OCI-LY7 (cell line): ENCODE measurements at regions not wholly inside any gene's neighbourhood (a gene's known extent, or its start where the extent isn't known, plus 50 kb on each side); places are given as distances from the start of the nearest gene placed in this dataset.

ENCODE experiments used
- BruUV-seq: library from RNA; stranded (reverse); fragments of 400-500 nt; replicated peaks from 2 replicates; lab custom pipeline; 2021; lab: Mats Ljungman, UMichigan
- CTCF ChIA-PET: fragments of 300-600 bp; sonication (Branson Sonifier 250); formaldehyde crosslinking; loops from one replicate; lab custom pipeline; 2022; ENCODE audit warnings: antibody characterized with exemption; ENCODE audit not compliant: unreplicated experiment; lab: Charles Lee
- POLR2A ChIA-PET: fragments of 300-600 bp; sonication (Branson Sonifier 250); formaldehyde crosslinking; loops from one replicate; lab custom pipeline; 2022; ENCODE audit warnings: antibody characterized with exemption; lab: Charles Lee
- DNase-seq: peaks from one replicate; pipeline ENCODE4 v3.0.0-alpha.2; 2015; ENCODE audit warnings: low spot score
- H2AFZ ChIP-seq: fragments of 200-600 bp; sonication (generic), shearing (Covaris generic); 2 replicates; pipeline ENCODE4 v1.6.1; 2014; ENCODE audit warnings: mild to moderate bottlenecking, antibody characterized with exemption, low read length, moderate library complexity
- H3K27ac ChIP-seq: fragments of 200-600 bp; sonication (generic); 2 replicates; pipeline ENCODE4 v1.5.1; 2014; ENCODE audit warnings: mixed run types, low read depth, mild to moderate bottlenecking, moderate library complexity, low read length, inconsistent platforms; ENCODE audit not compliant: poor library complexity, severe bottlenecking
- H3K36me3 ChIP-seq: fragments of 200-600 bp; sonication (generic); 2 replicates; pipeline ENCODE4 v1.6.1; 2014; ENCODE audit warnings: mild to moderate bottlenecking, antibody characterized with exemption, low read length, moderate library complexity, mixed read lengths; ENCODE audit not compliant: insufficient read depth
- H3K4me1 ChIP-seq: fragments of 200-600 bp; sonication (generic); 2 replicates; pipeline ENCODE4 v1.5.1; 2014; ENCODE audit warnings: mild to moderate bottlenecking, low read length; ENCODE audit not compliant: insufficient read depth, poor library complexity, severe bottlenecking
- H3K4me2 ChIP-seq: fragments of 200-600 bp; sonication (generic); 2 replicates; pipeline ENCODE4 v1.6.1; 2014; ENCODE audit warnings: mild to moderate bottlenecking, low read length
- H3K4me3 ChIP-seq: fragments of 200-600 bp; sonication (generic); 2 replicates; pipeline ENCODE4 v1.5.1; 2014; ENCODE audit warnings: mild to moderate bottlenecking, low read depth, low read length; ENCODE audit not compliant: poor library complexity, severe bottlenecking
- H3K79me2 ChIP-seq: fragments of 200-600 bp; sonication (generic); 2 replicates; pipeline ENCODE4 v1.6.1; 2016; ENCODE audit warnings: low read depth, mild to moderate bottlenecking, low read length, moderate library complexity, mixed read lengths; ENCODE audit not compliant: insufficient read depth
- H3K9me2 ChIP-seq: fragments of 200-600 bp; sonication (generic); 2 replicates; pipeline ENCODE4 v1.6.1; 2016; ENCODE audit warnings: mild to moderate bottlenecking, low read length, mixed read lengths; ENCODE audit not compliant: insufficient read depth
- H3K9me3 ChIP-seq: fragments of 200-600 bp; sonication (generic); 2 replicates; pipeline ENCODE4 v1.6.1; 2014; ENCODE audit warnings: mild to moderate bottlenecking, mixed run types, low read length, mixed read lengths
- H4K20me1 ChIP-seq: fragments of 200-600 bp; sonication (generic); 2 replicates; pipeline ENCODE4 v1.6.1; 2014; ENCODE audit warnings: mild to moderate bottlenecking, antibody characterized with exemption, low read length, moderate library complexity, mixed read lengths; ENCODE audit not compliant: insufficient read depth
- EZH2phosphoT487 ChIP-seq: fragments of 200-600 bp; sonication (generic); IDR thresholded peaks from 2 replicates; pipeline ENCODE4 v1.6.1; 2018; ENCODE audit warnings: low read depth, borderline replicate concordance, mild to moderate bottlenecking, mixed run types, antibody characterized with exemption, low read length, moderate library complexity, mixed read lengths
- intact Hi-C: fragments of 100-400 bp; cut with micrococcal nuclease; formaldehyde crosslinking; loops from one replicate; pipeline ENCODE4 v1.10.0; 2022; ENCODE audit not compliant: unreplicated experiment
- TF ChIP-seq, protein P1 (sequence below): fragments of 200-600 bp; sonication (generic); conservative IDR thresholded peaks from 2 replicates; pipeline ENCODE4 v1.5.1; 2014; ENCODE audit warnings: mild to moderate bottlenecking, antibody characterized with exemption, low read length, moderate library complexity, mixed read lengths

DNA sequence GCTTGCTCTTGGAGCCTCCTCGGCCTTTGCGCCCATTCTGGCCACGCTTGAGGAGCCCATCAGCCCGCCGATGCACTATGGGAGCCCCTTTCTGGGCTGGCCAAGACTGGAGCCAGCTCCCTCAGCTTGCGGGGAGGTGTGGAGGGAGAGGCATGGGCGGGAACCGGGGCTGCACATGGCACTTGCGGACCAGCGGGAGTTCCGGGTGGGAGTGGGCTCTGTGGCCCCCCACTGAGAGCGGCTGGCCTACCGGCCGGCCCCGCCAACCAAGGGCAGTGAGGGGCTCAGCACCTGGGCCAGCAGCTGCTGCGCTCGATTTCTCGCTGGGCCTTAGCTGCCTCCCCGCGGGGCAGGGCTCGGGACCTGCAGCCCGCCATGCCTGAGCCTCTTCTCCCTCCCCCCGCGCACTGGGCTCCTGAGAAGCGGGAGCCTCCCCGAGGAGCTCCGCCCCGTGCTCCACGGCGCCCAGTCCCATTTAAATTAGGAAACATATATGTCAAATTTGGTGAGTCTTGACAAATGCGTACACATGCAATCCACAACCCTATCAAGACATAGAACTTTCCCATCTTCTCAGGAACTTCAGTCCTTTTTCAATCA, 97.6 kb upstream of the CNTN3 start:
- no peak for TF ChIP-seq EZH2phosphoT487
- TF ChIP-seq, protein P1, sequence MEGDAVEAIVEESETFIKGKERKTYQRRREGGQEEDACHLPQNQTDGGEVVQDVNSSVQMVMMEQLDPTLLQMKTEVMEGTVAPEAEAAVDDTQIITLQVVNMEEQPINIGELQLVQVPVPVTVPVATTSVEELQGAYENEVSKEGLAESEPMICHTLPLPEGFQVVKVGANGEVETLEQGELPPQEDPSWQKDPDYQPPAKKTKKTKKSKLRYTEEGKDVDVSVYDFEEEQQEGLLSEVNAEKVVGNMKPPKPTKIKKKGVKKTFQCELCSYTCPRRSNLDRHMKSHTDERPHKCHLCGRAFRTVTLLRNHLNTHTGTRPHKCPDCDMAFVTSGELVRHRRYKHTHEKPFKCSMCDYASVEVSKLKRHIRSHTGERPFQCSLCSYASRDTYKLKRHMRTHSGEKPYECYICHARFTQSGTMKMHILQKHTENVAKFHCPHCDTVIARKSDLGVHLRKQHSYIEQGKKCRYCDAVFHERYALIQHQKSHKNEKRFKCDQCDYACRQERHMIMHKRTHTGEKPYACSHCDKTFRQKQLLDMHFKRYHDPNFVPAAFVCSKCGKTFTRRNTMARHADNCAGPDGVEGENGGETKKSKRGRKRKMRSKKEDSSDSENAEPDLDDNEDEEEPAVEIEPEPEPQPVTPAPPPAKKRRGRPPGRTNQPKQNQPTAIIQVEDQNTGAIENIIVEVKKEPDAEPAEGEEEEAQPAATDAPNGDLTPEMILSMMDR, result no peak
- no peaks in the 10 kb centered on the region for H3K9me2 ChIP-seq
- no peaks in the 10 kb centered on the region for H3K9me3 ChIP-seq
- DNase-seq, result no peak
- ChIA-PET CTCF (no interaction called here), POLR2A (interaction anchor here (1.0 kb wide), 1 partner anchor 35 kb away, joined by 4 read pairs; no protein-coding TSS in a partner anchor)
- no peak overlapping the region for H3K4me3 ChIP-seq
- intact Hi-C loops, result no loop called here
- H3K4me2 ChIP-seq, result no peak overlapping the region
- no peaks in the 10 kb centered on the region for H3K36me3 ChIP-seq
- H2AFZ ChIP-seq, result no peak overlapping the region
- no TSS peak for BruUV-seq
- H4K20me1 ChIP-seq, result no peaks in the 10 kb centered on the region
- no peaks in the 10 kb centered on the region for H3K79me2 ChIP-seq
- H3K27ac ChIP-seq, result no peak overlapping the region
- H3K4me1 ChIP-seq, result no peaks in the 10 kb centered on the region

- no peak for TF ChIP-seq EZH2phosphoT487
- TF ChIP-seq, protein P1, result no peak
- intact Hi-C loops, result no loop called here
- no peak overlapping the region for H3K4me2 ChIP-seq
- no TSS peak for BruUV-seq
- no peak overlapping the region for H3K27ac ChIP-seq
- H3K36me3 ChIP-seq, result no peaks in the 10 kb centered on the region
- no peaks in the 10 kb centered on the region for H3K4me1 ChIP-seq
- no peak overlapping the region for H3K4me3 ChIP-seq
- POLR2A ChIA-PET, result no interaction called here
- no peak for DNase-seq
- no peaks in the 10 kb centered on the region for H4K20me1 ChIP-seq
- no peaks in the 10 kb centered on the region for H3K79me2 ChIP-seq
- no peak overlapping the region for H2AFZ ChIP-seq
- no peaks in the 10 kb centered on the region for H3K9me2 ChIP-seq
- H3K9me3 ChIP-seq, result no peaks in the 10 kb centered on the region
- CTCF ChIA-PET, result no interaction called here
Measured at GRCh38 chr3:74709951-74710350, 95.5 kb upstream of the CNTN3 start.

- ChIA-PET CTCF (no interaction called here), POLR2A (interaction anchor here (0.7 kb wide), 1 partner anchor 1542 kb away, joined by 3 read pairs; no protein-coding TSS in a partner anchor)
- no peaks in the 10 kb centered on the region for H4K20me1 ChIP-seq
- no peaks in the 10 kb centered on the region for H3K4me1 ChIP-seq
- no peaks in the 10 kb centered on the region for H3K9me3 ChIP-seq
- H3K36me3 ChIP-seq, result no peaks in the 10 kb centered on the region
- no peak overlapping the region for H3K4me3 ChIP-seq
- no peaks in the 10 kb centered on the region for H3K79me2 ChIP-seq
- no peak overlapping the region for H2AFZ ChIP-seq
- intact Hi-C loops, result no loop called here
- TF ChIP-seq EZH2phosphoT487, result no peak
- TF ChIP-seq, protein P1, result no peak
- H3K4me2 ChIP-seq, result no peak overlapping the region
- no peak overlapping the region for H3K27ac ChIP-seq
- H3K9me2 ChIP-seq, result no peaks in the 10 kb centered on the region
- no peak for DNase-seq
- BruUV-seq, result no TSS peak
Measured at GRCh38 chr3:74693696-74694393, 79.4 kb upstream of the CNTN3 start.
